ENCODE measurements at regions not wholly inside any gene's neighbourhood (a gene's known extent, or its start where the extent isn't known, plus 50 kb on each side); places are given as distances from the start of the nearest gene placed in this dataset.

DNA sequence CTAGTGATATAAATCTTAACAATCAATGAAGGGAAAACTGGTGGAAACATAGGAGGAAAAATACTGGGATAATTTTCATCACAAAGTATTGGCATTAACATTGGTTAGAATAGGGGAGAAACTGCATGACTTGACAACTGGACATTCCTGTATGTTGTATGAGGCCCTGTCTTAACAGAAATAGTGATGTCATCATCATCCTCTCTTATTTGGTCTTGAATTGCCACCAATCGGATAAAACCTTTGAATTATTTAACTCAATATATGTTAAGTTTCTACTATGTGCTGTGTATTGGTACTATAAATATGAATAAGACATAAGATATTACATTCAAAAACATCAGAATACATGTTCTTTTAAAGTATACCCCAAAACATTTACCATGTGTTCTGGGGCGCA is 130.1 kb upstream of the CCDC54 start:
- in situ Hi-C loops (cut with HindIII; ENCODE audit: low pct_unique_long_range_greater_than_20kb, low sequenced_read_pairs): no loop called here
- no peak for TF ChIP-seq JUND (IDR thresholded peaks at IDR 0.05; ENCODE audit: low read depth)
- no peak for DNase-seq (ENCODE audit: low read depth in 1 of 2, low spot score in 1 of 2)

- no peak for DNase-seq (ENCODE audit: low read depth in 1 of 2, low spot score in 1 of 2)
- in situ Hi-C loops (cut with HindIII; ENCODE audit: low pct_unique_long_range_greater_than_20kb, low sequenced_read_pairs): no loop called here
- TF ChIP-seq JUND (IDR thresholded peaks at IDR 0.05; ENCODE audit: low read depth): no peak
Measured at GRCh38 chr3:107249132-107249531, 128.1 kb upstream of the CCDC54 start.

DNA sequence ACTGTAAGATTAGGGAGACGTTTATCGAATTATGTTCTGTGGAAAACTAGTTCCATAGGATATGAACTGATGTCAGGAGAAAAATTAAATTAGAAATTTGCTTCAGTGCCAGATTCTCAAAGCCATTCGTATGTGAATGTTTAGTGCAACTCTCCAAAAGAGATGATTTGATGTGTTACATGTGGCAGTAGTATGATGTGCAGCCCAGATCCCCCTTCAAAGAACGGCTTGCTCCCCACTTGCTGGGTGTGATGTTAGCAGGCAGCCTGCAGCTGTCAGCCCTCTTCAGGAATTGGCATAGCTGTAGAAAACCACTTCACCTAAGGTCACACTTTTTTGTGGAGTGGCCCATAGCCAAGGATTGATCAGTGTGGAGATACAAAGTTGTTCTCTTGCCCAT is 127.0 kb upstream of the CCDC54 start:
- TF ChIP-seq JUND (IDR thresholded peaks at IDR 0.05; ENCODE audit: low read depth): no peak
- DNase-seq (ENCODE audit: low read depth in 1 of 2, low spot score in 1 of 2): no peak
- in situ Hi-C loops (cut with HindIII; ENCODE audit: low pct_unique_long_range_greater_than_20kb, low sequenced_read_pairs): no loop called here

GRCh38 chr3:107251819-107252218 is 125.4 kb upstream of the CCDC54 start:
- no peak for TF ChIP-seq JUND (IDR thresholded peaks at IDR 0.05; ENCODE audit: low read depth)
- DNase-seq (ENCODE audit: low read depth in 1 of 2, low spot score in 1 of 2): no peak
- in situ Hi-C loops (cut with HindIII; ENCODE audit: low pct_unique_long_range_greater_than_20kb, low sequenced_read_pairs): no loop called here

DNA sequence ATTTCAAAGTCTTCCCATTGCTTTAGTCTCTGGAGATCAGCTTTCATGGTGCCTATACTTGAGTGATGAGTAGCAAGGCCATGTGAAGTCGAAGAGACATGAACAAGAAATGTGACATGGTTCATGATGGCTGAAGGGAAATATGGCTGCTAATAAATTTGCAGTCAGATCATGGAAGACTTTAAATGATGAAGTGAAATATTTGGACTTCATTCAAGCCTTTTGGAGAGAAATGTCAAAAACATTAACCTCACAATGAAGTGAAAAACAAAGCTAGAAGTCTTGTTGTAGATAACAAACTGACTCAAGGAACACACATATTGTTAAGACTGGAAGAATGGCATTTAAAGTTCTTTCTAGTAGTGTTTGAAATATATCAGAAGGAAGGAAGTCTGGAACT is 120.3 kb upstream of the CCDC54 start:
- no peak for DNase-seq (ENCODE audit: low read depth in 1 of 2, low spot score in 1 of 2)
- in situ Hi-C loops (cut with HindIII; ENCODE audit: low pct_unique_long_range_greater_than_20kb, low sequenced_read_pairs): no loop called here
- no peak for TF ChIP-seq JUND (IDR thresholded peaks at IDR 0.05; ENCODE audit: low read depth)

GRCh38 chr3:107258300-107258699 is 118.9 kb upstream of the CCDC54 start:
- TF ChIP-seq JUND (IDR thresholded peaks at IDR 0.05; ENCODE audit: low read depth): no peak
- in situ Hi-C loops (cut with HindIII; ENCODE audit: low pct_unique_long_range_greater_than_20kb, low sequenced_read_pairs): no loop called here
- no peak for DNase-seq (ENCODE audit: low read depth in 1 of 2, low spot score in 1 of 2)

- in situ Hi-C loops (cut with HindIII; ENCODE audit: low pct_unique_long_range_greater_than_20kb, low sequenced_read_pairs): no loop called here
- DNase-seq (ENCODE audit: low read depth in 1 of 2, low spot score in 1 of 2): no peak
Measured at GRCh38 chr3:107260207-107260606, 117.0 kb upstream of the CCDC54 start.

DNA sequence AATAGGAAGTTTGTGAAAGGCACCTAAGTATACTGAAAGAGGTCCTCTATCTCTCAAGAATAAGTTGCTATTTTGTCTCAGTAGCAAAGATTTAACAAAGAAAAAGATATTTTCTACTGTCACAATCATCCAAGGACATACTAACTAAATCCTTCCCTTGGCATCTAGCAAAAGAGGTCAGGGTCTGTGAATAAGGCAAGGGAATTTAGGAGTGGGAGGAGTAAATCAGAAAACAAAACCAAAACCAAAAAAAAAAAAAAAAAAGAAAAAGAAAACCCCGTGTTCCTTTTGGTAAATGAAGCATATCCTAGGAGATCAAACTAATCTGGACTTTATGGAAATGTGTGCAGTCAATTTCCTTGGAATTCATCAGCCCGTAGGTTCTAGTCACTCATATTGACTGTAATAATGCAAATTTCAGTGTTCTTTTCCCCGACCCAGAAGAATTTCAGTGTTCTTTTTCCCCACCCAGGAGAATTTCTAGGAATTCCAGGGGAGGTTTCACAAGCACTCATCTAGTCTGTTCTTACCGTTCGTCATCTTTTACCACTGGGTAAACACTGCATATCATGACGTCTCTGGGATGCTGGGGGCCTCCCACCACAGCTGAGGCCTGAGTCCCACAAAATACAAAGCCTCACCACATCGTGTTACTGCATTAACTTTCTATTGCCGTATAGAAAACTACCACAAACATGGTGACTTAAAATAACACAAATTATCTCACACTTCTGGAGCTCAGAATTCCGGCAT is 113.8 kb upstream of the CCDC54 start:
- in situ Hi-C loops (cut with HindIII; ENCODE audit: low pct_unique_long_range_greater_than_20kb, low sequenced_read_pairs): no loop called here
- no peak for DNase-seq (ENCODE audit: low read depth in 1 of 2, low spot score in 1 of 2)
- no peak for TF ChIP-seq JUND (IDR thresholded peaks at IDR 0.05; ENCODE audit: low read depth)

More at GRCh38 chr3:107260207-107260606, 117.0 kb upstream of the CCDC54 start:
- TF ChIP-seq JUND (IDR thresholded peaks at IDR 0.05; ENCODE audit: low read depth): no peak

DNA sequence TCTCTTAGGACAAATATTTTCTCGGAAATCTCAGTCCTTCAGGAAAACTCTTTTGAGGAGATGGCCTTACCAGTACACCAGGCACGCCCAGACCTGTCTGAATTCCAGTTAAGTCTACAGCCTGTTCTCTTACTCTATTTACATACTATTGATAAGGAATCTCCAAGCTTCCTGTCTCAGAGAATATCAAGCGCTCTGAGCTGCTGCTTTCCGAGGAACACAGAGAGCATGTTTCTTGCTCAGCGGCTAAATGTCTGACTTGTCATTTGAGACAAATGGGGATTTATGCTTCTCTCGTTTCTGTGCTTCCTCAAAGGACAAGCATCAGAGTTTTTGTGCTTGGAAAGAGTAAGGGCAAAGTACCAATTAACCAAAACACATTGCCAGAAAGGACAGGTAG is 112.4 kb upstream of the CCDC54 start:
- peak in 1 of 2 experiments; percentile 52 for DNase-seq (ENCODE audit: low read depth in 1 of 2, low spot score in 1 of 2)
- in situ Hi-C loops (cut with HindIII; ENCODE audit: low pct_unique_long_range_greater_than_20kb, low sequenced_read_pairs): no loop called here
- no peak for TF ChIP-seq JUND (IDR thresholded peaks at IDR 0.05; ENCODE audit: low read depth)

DNA sequence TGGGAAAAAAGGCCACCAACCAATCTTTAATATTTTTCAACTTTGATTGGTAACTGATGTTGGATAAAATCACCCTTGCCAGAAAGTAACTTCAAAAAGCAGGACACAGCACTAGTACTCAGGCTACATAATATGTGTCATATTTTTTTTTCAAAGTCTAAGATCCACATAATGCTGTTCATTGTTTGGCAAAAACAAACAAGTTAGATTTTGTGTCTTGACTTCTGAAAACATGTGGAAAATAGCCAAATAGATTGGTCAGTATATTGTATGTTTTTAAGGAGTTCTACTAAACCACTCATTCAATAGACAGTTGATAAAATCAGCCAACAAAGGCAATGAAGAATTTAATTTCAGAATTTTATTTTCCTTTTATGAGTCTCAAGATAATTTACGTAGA is 111.7 kb upstream of the CCDC54 start:
- no peak for DNase-seq (ENCODE audit: low read depth in 1 of 2, low spot score in 1 of 2)
- no peak for TF ChIP-seq JUND (IDR thresholded peaks at IDR 0.05; ENCODE audit: low read depth)
- in situ Hi-C loops (cut with HindIII; ENCODE audit: low pct_unique_long_range_greater_than_20kb, low sequenced_read_pairs): no loop called here

GRCh38 chr3:107268469-107268868 is 108.8 kb upstream of the CCDC54 start:
- DNase-seq (ENCODE audit: low read depth in 1 of 2, low spot score in 1 of 2): no peak
- in situ Hi-C loops (cut with HindIII; ENCODE audit: low pct_unique_long_range_greater_than_20kb, low sequenced_read_pairs): no loop called here
- no peak for TF ChIP-seq JUND (IDR thresholded peaks at IDR 0.05; ENCODE audit: low read depth)

GRCh38 chr3:107269136-107269535 is 108.1 kb upstream of the CCDC54 start:
- DNase-seq (ENCODE audit: low read depth in 1 of 2, low spot score in 1 of 2): no peak
- in situ Hi-C loops (cut with HindIII; ENCODE audit: low pct_unique_long_range_greater_than_20kb, low sequenced_read_pairs): no loop called here

GRCh38 chr3:107271787-107272387 is 105.4 kb upstream of the CCDC54 start:
- in situ Hi-C loops (cut with HindIII; ENCODE audit: low pct_unique_long_range_greater_than_20kb, low sequenced_read_pairs): no loop called here
- no peak for TF ChIP-seq JUND (IDR thresholded peaks at IDR 0.05; ENCODE audit: low read depth)

More at GRCh38 chr3:107269136-107269535, 108.1 kb upstream of the CCDC54 start:
- no peak for TF ChIP-seq JUND (IDR thresholded peaks at IDR 0.05; ENCODE audit: low read depth)

More at GRCh38 chr3:107271787-107272387, 105.4 kb upstream of the CCDC54 start:
- peak; percentile 11 to 62 for DNase-seq (ENCODE audit: low read depth in 1 of 2, low spot score in 1 of 2)
